ENCODE measurements at regions not wholly inside any gene's neighbourhood (a gene's known extent, or its start where the extent isn't known, plus 50 kb on each side); places are given as distances from the start of the nearest gene placed in this dataset.

DNA sequence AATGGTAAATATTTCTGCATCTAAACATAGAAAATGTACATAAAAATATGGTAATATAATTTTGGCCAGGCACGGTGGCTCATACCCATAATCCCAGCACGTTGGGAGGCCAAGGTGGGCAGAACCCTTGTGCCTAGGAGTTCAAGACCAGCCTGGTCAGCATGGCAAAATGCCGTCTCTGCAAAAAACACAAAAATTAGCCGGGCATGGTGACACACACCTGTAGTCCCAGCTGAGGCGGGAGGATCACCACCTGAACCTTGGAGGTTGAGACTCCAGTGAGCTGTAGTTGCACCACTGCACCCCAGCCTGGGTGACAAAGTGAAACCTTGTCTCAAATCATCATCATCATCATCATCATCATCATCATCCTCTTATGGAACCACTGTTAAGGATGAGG is 230.6 kb upstream of the NCAM1 start:
- TF ChIP-seq SIN3A (IDR thresholded peaks at IDR 0.05; ENCODE audit: borderline replicate concordance, insufficient read depth, low read depth, low read length) (no peak), POLR2AphosphoS5 (IDR thresholded peaks at IDR 0.05; ENCODE audit: low read depth, low read length) (no peak), TCF7L2 (IDR thresholded peaks at IDR 0.05; ENCODE audit: low read depth, low read length) (no peak)
- TF ChIP-seq, protein P1, sequence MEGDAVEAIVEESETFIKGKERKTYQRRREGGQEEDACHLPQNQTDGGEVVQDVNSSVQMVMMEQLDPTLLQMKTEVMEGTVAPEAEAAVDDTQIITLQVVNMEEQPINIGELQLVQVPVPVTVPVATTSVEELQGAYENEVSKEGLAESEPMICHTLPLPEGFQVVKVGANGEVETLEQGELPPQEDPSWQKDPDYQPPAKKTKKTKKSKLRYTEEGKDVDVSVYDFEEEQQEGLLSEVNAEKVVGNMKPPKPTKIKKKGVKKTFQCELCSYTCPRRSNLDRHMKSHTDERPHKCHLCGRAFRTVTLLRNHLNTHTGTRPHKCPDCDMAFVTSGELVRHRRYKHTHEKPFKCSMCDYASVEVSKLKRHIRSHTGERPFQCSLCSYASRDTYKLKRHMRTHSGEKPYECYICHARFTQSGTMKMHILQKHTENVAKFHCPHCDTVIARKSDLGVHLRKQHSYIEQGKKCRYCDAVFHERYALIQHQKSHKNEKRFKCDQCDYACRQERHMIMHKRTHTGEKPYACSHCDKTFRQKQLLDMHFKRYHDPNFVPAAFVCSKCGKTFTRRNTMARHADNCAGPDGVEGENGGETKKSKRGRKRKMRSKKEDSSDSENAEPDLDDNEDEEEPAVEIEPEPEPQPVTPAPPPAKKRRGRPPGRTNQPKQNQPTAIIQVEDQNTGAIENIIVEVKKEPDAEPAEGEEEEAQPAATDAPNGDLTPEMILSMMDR (IDR thresholded peaks at IDR 0.05), result no peak
- TF ChIP-seq, protein P2, sequence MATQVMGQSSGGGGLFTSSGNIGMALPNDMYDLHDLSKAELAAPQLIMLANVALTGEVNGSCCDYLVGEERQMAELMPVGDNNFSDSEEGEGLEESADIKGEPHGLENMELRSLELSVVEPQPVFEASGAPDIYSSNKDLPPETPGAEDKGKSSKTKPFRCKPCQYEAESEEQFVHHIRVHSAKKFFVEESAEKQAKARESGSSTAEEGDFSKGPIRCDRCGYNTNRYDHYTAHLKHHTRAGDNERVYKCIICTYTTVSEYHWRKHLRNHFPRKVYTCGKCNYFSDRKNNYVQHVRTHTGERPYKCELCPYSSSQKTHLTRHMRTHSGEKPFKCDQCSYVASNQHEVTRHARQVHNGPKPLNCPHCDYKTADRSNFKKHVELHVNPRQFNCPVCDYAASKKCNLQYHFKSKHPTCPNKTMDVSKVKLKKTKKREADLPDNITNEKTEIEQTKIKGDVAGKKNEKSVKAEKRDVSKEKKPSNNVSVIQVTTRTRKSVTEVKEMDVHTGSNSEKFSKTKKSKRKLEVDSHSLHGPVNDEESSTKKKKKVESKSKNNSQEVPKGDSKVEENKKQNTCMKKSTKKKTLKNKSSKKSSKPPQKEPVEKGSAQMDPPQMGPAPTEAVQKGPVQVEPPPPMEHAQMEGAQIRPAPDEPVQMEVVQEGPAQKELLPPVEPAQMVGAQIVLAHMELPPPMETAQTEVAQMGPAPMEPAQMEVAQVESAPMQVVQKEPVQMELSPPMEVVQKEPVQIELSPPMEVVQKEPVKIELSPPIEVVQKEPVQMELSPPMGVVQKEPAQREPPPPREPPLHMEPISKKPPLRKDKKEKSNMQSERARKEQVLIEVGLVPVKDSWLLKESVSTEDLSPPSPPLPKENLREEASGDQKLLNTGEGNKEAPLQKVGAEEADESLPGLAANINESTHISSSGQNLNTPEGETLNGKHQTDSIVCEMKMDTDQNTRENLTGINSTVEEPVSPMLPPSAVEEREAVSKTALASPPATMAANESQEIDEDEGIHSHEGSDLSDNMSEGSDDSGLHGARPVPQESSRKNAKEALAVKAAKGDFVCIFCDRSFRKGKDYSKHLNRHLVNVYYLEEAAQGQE (IDR thresholded peaks at IDR 0.05; ENCODE audit: insufficient read depth in 1 of 2, low read depth in 2 of 2, low read length in 1 of 2), result no peak
